Keratinocyte (primary cell): ENCODE measurements at regions not wholly inside any gene's neighbourhood (a gene's known extent, or its start where the extent isn't known, plus 50 kb on each side); places are given as distances from the start of the nearest gene placed in this dataset.
"Not testable (repeated sequence)": the region's sequence is repeated elsewhere in the genome, so short reads cannot be mapped to it uniquely, and the experiment has no call there.

Source experiments
- DNase-seq: peaks from one replicate; pipeline ENCODE4 v3.0.0-alpha.2; 2011; ENCODE audit warnings: low read depth, missing footprints, low spot score
- FAIRE-seq: peaks from 2 replicates; lab custom pipeline; 2011; peaks lifted over from hg19 to GRCh38; lab: Jason Lieb, UNC
- H2AFZ ChIP-seq: 2 replicates; pipeline ENCODE4 v1.6.0; 2012; ENCODE audit warnings: low read length, control low read depth, inconsistent platforms; ENCODE audit not compliant: control insufficient read depth
- H3K27ac ChIP-seq: 2 replicates; pipeline ENCODE4 v1.5.1; 2011; ENCODE audit warnings: low read length; ENCODE audit not compliant: control insufficient read depth, insufficient read depth
- H3K27me3 ChIP-seq: 3 replicates; pipeline ENCODE4 v1.6.0; 2011; ENCODE audit warnings: low read length; ENCODE audit not compliant: control insufficient read depth, insufficient read depth; ENCODE audit errors: extremely low read depth
- H3K36me3 ChIP-seq, 2 experiments: 2 replicates in 1 of 2; 3 replicates in 1 of 2; pipeline ENCODE4 v1.5.1; 2011; ENCODE audit warnings: low read length in 2 of 2, mild to moderate bottlenecking in 1 of 2; ENCODE audit not compliant: control insufficient read depth in 2 of 2, insufficient read depth in 2 of 2; ENCODE audit errors: extremely low read depth in 1 of 2
- H3K4me1 ChIP-seq: 3 replicates; pipeline ENCODE4 v1.5.1; 2011; ENCODE audit warnings: low read length; ENCODE audit not compliant: control insufficient read depth, insufficient read depth; ENCODE audit errors: extremely low read depth
- H3K4me2 ChIP-seq: 3 replicates; pipeline ENCODE4 v1.6.0; 2011; ENCODE audit warnings: low read depth, low read length; ENCODE audit not compliant: control insufficient read depth, insufficient read depth; ENCODE audit errors: extremely low read depth
- H3K4me3 ChIP-seq, 3 experiments: fragments of 200-600 bp in 1 of 3; sonication (generic) in 1 of 3; 2 replicates in 2 of 3; 3 replicates in 1 of 3; pipeline ENCODE4 v1.5.1; 2011 to 2016; ENCODE audit warnings: low read length in 3 of 3, mild to moderate bottlenecking in 3 of 3, control low read depth in 2 of 3, inconsistent platforms in 1 of 3, low read depth in 1 of 3, mixed read lengths in 1 of 3, mixed run types in 1 of 3, moderate library complexity in 1 of 3; ENCODE audit not compliant: control insufficient read depth in 2 of 3, insufficient read depth in 2 of 3; ENCODE audit errors: extremely low read depth in 1 of 3
- H3K79me2 ChIP-seq: 2 replicates; pipeline ENCODE4 v1.6.0; 2012; ENCODE audit warnings: low read length; ENCODE audit not compliant: control insufficient read depth, insufficient read depth
- H3K9ac ChIP-seq: 3 replicates; pipeline ENCODE4 v1.6.0; 2011; ENCODE audit warnings: low read length; ENCODE audit not compliant: control insufficient read depth, insufficient read depth; ENCODE audit errors: extremely low read depth
- H3K9me1 ChIP-seq: 3 replicates; pipeline ENCODE4 v1.6.0; 2011; ENCODE audit warnings: low read length; ENCODE audit not compliant: control insufficient read depth, insufficient read depth; ENCODE audit errors: extremely low read depth
- H3K9me3 ChIP-seq: 2 replicates; pipeline ENCODE4 v1.5.1; 2012; ENCODE audit warnings: low read depth, low read length; ENCODE audit not compliant: control insufficient read depth
- H4K20me1 ChIP-seq: 3 replicates; pipeline ENCODE4 v1.6.0; 2011; ENCODE audit warnings: low read length; ENCODE audit not compliant: control insufficient read depth, insufficient read depth; ENCODE audit errors: extremely low read depth
- EZH2 ChIP-seq: IDR thresholded peaks from one replicate; pipeline ENCODE4 v1.6.1; 2012; ENCODE audit warnings: inconsistent platforms, mild to moderate bottlenecking, low read length, moderate library complexity
- dilution Hi-C: fragments of 300-500 bp; cut with MboI; formaldehyde crosslinking; loops from one replicate; pipeline ENCODE4 v1.7.0; 2020; ENCODE audit warnings: low sequenced_read_pairs; ENCODE audit not compliant: extremely low pct_ligation_motif_present
- TF ChIP-seq, protein P1 (sequence below), 3 experiments: IDR thresholded peaks in 1 of 3; conservative IDR thresholded peaks in 1 of 3; optimal IDR thresholded peaks in 1 of 3; 2 replicates in 2 of 3; 3 replicates in 1 of 3; pipeline versions ENCODE3 to v1.5.1; 2011; ENCODE audit warnings: low read length in 3 of 3, mild to moderate bottlenecking in 3 of 3, moderate library complexity in 2 of 3, control low read depth in 1 of 3, inconsistent platforms in 1 of 3; ENCODE audit not compliant: insufficient read depth in 2 of 3; ENCODE audit errors: extremely low read depth in 1 of 3

GRCh38 chr16:60945225-60945624, 1091.0 kb downstream of the CDH8 start:
- no peak overlapping the region for H3K9ac ChIP-seq
- no peak for DNase-seq
- no peak for FAIRE-seq
- H3K36me3 ChIP-seq, result no peaks in the 10 kb centered on the region
- no peaks in the 10 kb centered on the region for H3K4me1 ChIP-seq
- H4K20me1 ChIP-seq, result no peaks in the 10 kb centered on the region
- H3K9me1 ChIP-seq, result no peaks in the 10 kb centered on the region
- H2AFZ ChIP-seq, result no peak overlapping the region
- no peaks in the 10 kb centered on the region for H3K27me3 ChIP-seq
- no peak overlapping the region for H3K27ac ChIP-seq
- H3K4me2 ChIP-seq, result no peak overlapping the region
- no peaks in the 10 kb centered on the region for H3K79me2 ChIP-seq
- dilution Hi-C loops, result no loop called here
- H3K4me3 ChIP-seq, result no peak overlapping the region
- TF ChIP-seq EZH2, result no peak
- TF ChIP-seq, protein P1, sequence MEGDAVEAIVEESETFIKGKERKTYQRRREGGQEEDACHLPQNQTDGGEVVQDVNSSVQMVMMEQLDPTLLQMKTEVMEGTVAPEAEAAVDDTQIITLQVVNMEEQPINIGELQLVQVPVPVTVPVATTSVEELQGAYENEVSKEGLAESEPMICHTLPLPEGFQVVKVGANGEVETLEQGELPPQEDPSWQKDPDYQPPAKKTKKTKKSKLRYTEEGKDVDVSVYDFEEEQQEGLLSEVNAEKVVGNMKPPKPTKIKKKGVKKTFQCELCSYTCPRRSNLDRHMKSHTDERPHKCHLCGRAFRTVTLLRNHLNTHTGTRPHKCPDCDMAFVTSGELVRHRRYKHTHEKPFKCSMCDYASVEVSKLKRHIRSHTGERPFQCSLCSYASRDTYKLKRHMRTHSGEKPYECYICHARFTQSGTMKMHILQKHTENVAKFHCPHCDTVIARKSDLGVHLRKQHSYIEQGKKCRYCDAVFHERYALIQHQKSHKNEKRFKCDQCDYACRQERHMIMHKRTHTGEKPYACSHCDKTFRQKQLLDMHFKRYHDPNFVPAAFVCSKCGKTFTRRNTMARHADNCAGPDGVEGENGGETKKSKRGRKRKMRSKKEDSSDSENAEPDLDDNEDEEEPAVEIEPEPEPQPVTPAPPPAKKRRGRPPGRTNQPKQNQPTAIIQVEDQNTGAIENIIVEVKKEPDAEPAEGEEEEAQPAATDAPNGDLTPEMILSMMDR (optimal IDR thresholded peaks at IDR 0.05 in 1 of 3, IDR thresholded peaks at IDR 0.05 in 1 of 3, conservative IDR thresholded peaks at IDR 0.05 in 1 of 3; ENCODE audit: extremely low read depth in 1 of 3, insufficient read depth in 2 of 3, low read length in 3 of 3), result no peak
- no peaks in the 10 kb centered on the region for H3K9me3 ChIP-seq

- H3K36me3 ChIP-seq, H4K20me1 ChIP-seq, dilution Hi-C loops, H3K9me3 ChIP-seq, FAIRE-seq, H3K4me1 ChIP-seq, H3K27ac ChIP-seq, H2AFZ ChIP-seq, H3K9me1 ChIP-seq, H3K4me3 ChIP-seq, DNase-seq, H3K27me3 ChIP-seq, H3K4me2 ChIP-seq, H3K79me2 ChIP-seq, H3K9ac ChIP-seq: not testable (repeated sequence)
Measured at GRCh38 chr16:60936189-60936588, 1100.0 kb downstream of the CDH8 start.

- H3K27me3 ChIP-seq, result no peaks in the 10 kb centered on the region
- no peaks in the 10 kb centered on the region for H3K9me3 ChIP-seq
- H3K9ac ChIP-seq, result no peak overlapping the region
- no peaks in the 10 kb centered on the region for H3K36me3 ChIP-seq
- FAIRE-seq, result no peak
- no peak overlapping the region for H2AFZ ChIP-seq
- H4K20me1 ChIP-seq, result no peaks in the 10 kb centered on the region
- H3K4me3 ChIP-seq, result no peak overlapping the region
- H3K4me2 ChIP-seq, result no peak overlapping the region
- H3K79me2 ChIP-seq, result no peaks in the 10 kb centered on the region
- no peak overlapping the region for H3K27ac ChIP-seq
- DNase-seq, result no peak
- no peaks in the 10 kb centered on the region for H3K4me1 ChIP-seq
- dilution Hi-C loops, result no loop called here
- TF ChIP-seq, protein P1 (optimal IDR thresholded peaks at IDR 0.05 in 1 of 3, IDR thresholded peaks at IDR 0.05 in 1 of 3, conservative IDR thresholded peaks at IDR 0.05 in 1 of 3; ENCODE audit: extremely low read depth in 1 of 3, insufficient read depth in 2 of 3, low read length in 3 of 3), result no peak
- TF ChIP-seq EZH2, result no peak
- H3K9me1 ChIP-seq, result no peaks in the 10 kb centered on the region
Measured at GRCh38 chr16:60932600-60932999, 1103.6 kb downstream of the CDH8 start.
